ENCODE measurements at regions not wholly inside any gene's neighbourhood (a gene's known extent, or its start where the extent isn't known, plus 50 kb on each side); places are given as distances from the start of the nearest gene placed in this dataset.

DNA sequence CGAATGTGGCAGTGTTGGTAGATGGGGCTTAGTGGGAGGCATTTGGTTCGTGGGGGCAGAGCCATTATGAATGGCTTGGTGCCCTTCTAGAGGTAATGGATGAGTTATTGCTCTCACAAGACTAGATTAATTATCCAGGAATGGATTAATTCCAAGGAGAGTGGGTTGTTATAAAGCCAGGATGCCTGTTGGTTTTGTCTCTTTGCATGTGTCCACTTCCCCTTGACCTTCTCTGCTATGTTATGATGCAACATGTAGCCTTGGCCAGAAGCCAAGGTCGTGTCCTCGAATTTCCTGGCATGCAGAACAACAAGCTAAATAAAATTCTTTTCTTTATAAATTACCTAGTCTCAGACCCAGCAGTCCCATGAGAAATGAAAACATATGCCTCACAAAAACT, 111.2 kb upstream of the PLS3 start:
- DNase-seq (ENCODE audit: extremely low spot score, unreplicated experiment): no peak
- TF ChIP-seq, protein P1, sequence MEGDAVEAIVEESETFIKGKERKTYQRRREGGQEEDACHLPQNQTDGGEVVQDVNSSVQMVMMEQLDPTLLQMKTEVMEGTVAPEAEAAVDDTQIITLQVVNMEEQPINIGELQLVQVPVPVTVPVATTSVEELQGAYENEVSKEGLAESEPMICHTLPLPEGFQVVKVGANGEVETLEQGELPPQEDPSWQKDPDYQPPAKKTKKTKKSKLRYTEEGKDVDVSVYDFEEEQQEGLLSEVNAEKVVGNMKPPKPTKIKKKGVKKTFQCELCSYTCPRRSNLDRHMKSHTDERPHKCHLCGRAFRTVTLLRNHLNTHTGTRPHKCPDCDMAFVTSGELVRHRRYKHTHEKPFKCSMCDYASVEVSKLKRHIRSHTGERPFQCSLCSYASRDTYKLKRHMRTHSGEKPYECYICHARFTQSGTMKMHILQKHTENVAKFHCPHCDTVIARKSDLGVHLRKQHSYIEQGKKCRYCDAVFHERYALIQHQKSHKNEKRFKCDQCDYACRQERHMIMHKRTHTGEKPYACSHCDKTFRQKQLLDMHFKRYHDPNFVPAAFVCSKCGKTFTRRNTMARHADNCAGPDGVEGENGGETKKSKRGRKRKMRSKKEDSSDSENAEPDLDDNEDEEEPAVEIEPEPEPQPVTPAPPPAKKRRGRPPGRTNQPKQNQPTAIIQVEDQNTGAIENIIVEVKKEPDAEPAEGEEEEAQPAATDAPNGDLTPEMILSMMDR (conservative IDR thresholded peaks at IDR 0.05): no peak
- no peak overlapping the region for H3K27ac Mint-ChIP-seq
- H3K27me3 Mint-ChIP-seq: no peaks in the 10 kb centered on the region
- no peaks in the 10 kb centered on the region for H3K36me3 Mint-ChIP-seq
- H3K9me3 Mint-ChIP-seq: no peaks in the 10 kb centered on the region
- peaks cover 18% of the 10 kb centered on the region for H3K4me1 Mint-ChIP-seq (ENCODE audit: unreplicated experiment)
- no peak overlapping the region for H3K4me3 Mint-ChIP-seq

DNA sequence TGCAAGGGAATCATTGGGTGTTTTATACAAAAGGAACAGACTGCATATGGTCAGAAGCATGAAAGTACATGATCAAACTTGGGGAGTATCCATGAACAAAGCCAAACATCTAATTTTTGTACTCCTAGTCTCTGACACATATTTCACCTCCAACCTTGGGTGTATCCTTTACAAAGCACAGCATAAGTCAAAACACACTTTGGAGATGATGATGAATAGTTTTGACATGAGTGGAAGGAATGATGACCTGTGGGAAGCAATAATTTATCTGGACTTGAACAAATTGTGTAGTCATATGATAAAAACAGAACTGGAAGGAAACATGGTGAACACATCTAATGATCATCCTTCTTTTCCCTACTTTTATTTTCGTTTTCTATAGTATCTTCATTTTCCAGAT, 108.7 kb upstream of the PLS3 start:
- Mint-ChIP-seq H3K27me3 (no peaks in the 10 kb centered on the region), H3K9me3 (peaks cover 4% of the 10 kb centered on the region), H3K4me1 (ENCODE audit: unreplicated experiment) (peaks cover 25% of the 10 kb centered on the region), H3K36me3 (no peaks in the 10 kb centered on the region), H3K4me3 (no peak overlapping the region), H3K27ac (no peak overlapping the region)
- TF ChIP-seq, protein P1 (conservative IDR thresholded peaks at IDR 0.05): no peak
- DNase-seq (ENCODE audit: extremely low spot score, unreplicated experiment): no peak

DNA sequence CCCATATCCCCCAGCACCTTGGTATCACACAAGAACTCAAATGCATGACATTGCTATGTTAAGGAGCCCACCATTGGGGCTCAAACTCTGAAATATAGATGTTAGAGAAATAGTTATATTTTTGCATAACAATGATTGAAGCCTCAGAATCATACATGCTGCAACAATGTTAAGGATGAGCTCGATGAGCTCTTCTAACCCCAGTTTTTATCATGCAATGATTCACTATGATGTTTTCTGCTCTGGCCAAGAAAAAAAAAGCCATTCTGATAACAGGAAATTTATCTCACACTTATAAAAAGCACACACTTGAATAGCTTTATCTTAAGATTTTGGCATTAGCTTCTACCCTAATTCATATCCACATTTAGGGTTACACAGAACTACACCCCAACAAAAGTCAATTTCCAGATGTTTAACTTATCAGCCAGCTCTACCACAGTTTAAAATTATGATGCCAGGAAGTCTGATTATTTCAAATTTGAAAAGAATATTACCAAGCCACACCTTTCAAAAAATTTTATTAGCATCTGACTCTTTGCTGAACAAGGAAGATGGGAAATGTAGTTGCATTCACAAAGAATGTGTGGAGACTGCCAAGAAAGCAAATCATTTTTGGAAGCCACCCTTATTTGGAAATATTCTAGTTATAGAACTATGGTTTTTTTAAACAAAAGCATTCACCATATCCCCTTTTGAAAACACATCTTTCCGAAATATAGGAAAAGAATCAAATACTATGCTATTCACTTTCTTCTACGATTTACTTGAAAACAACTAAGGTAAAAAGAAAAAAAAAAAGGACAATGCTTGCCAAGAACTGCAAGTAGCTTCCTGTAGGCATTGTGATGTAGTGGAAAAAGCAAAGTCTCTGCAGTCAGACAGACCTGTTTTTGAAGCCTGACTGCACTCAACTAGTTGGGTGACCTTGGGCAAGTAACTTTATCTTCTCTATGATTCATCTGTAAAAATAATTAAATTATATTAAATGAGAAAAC, 100.8 kb upstream of the PLS3 start:
- no peak for DNase-seq (ENCODE audit: extremely low spot score, unreplicated experiment)
- TF ChIP-seq, protein P1 (conservative IDR thresholded peaks at IDR 0.05): no peak
- Mint-ChIP-seq H3K4me1 (ENCODE audit: unreplicated experiment) (peaks cover 3% of the 10 kb centered on the region), H3K36me3 (no peaks in the 10 kb centered on the region), H3K4me3 (no peak overlapping the region), H3K27me3 (no peaks in the 10 kb centered on the region), H3K9me3 (peaks cover 3% of the 10 kb centered on the region), H3K27ac (no peak overlapping the region)

DNA sequence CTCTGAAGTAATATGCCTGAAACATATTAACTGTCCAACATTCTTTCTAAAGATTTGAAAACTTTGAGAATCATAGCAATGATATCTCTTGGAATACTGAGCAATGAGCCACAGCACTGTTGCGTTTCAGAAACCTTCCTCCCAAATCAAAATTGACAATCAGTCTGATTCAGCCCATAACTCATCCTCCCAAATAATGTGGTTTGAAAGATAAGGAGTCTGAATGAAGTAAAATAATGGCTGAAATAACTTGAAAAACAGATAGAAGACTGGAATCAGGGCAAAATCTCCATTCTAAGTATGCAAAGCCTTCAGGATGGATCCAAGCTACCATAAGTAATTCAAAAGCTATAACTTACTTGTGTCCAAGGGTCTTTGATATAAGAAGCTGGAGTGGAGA, 98.6 kb upstream of the PLS3 start:
- TF ChIP-seq, protein P1 (conservative IDR thresholded peaks at IDR 0.05): no peak

DNA sequence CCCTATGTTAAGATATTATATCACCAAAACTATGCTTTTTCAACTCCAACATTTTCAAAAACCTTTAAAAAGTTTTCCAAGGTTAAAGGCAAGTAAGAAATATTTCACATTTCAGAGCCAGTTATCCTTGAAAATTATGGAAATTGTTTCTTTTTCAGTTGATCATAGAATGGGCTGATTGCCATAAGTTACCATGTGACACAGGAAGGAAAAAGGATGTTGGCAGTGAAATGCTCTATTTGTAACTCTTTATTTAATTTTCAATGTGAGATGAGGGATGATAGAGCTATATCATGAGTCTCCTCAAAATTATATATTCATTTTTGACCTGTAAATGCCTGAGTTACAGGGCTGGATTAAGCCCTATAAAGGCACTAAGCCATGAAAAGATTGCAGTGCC, 93.0 kb upstream of the PLS3 start:
- Mint-ChIP-seq H3K9me3 (no peaks in the 10 kb centered on the region), H3K36me3 (no peaks in the 10 kb centered on the region), H3K27ac (no peak overlapping the region), H3K27me3 (no peaks in the 10 kb centered on the region), H3K4me3 (no peak overlapping the region), H3K4me1 (ENCODE audit: unreplicated experiment) (no peaks in the 10 kb centered on the region)
- TF ChIP-seq, protein P1 (conservative IDR thresholded peaks at IDR 0.05): no peak
- DNase-seq (ENCODE audit: extremely low spot score, unreplicated experiment): no peak

More for the DNA sequence above, 98.6 kb upstream of the PLS3 start:
- Mint-ChIP-seq H3K27me3 (no peaks in the 10 kb centered on the region), H3K27ac (no peak overlapping the region), H3K9me3 (no peaks in the 10 kb centered on the region), H3K4me1 (ENCODE audit: unreplicated experiment) (no peaks in the 10 kb centered on the region), H3K36me3 (no peaks in the 10 kb centered on the region), H3K4me3 (no peak overlapping the region)
- DNase-seq (ENCODE audit: extremely low spot score, unreplicated experiment): no peak

All from type B pancreatic cell (in vitro differentiated cells).